Ascending aorta (tissue), 2 donors: ENCODE measurements at regions not wholly inside any gene's neighbourhood (a gene's known extent, or its start where the extent isn't known, plus 50 kb on each side); places are given as distances from the start of the nearest gene placed in this dataset.

Source experiments
- DNase-seq, 2 donors: peaks; one replicate each; pipeline ENCODE4 v3.0.0-alpha.2; 2019; ENCODE audit warnings: low spot score in 2 of 2
- H3K27ac ChIP-seq, 2 donors: fragments of 200-600 bp; sonication (generic); one replicate each; pipeline ENCODE4 v1.5.1; 2016 to 2017; ENCODE audit warnings: mild to moderate bottlenecking in 1 of 2
- H3K27me3 ChIP-seq: fragments of 200-600 bp; sonication (generic); one replicate; pipeline ENCODE4 v1.5.1; 2017
- H3K36me3 ChIP-seq, 2 donors: fragments of 200-600 bp; sonication (generic); one replicate each; pipeline ENCODE4 v1.5.1; 2016
- H3K4me1 ChIP-seq, 2 donors: fragments of 200-600 bp; sonication (generic); one replicate each; pipeline ENCODE4 v1.5.1; 2016 to 2017; ENCODE audit warnings: mild to moderate bottlenecking in 1 of 2
- H3K4me3 ChIP-seq, 2 donors: fragments of 200-600 bp; sonication (generic); one replicate each; pipeline ENCODE4 v1.5.1; 2016 to 2017; ENCODE audit warnings: mild to moderate bottlenecking in 1 of 2
- H3K9me3 ChIP-seq, 2 donors: fragments of 200-600 bp; sonication (generic); one replicate each; pipeline ENCODE4 v1.5.1; 2016
- intact Hi-C: fragments of 100-400 bp; cut with DNase I; formaldehyde crosslinking; loops from one replicate; pipeline ENCODE4 v1.15.1; 2023
- TF ChIP-seq, protein P1 (sequence below), 3 experiments: fragments of 200-600 bp in 2 of 3; fragments of 450-650 bp in 1 of 3; sonication (generic) in 2 of 3; IDR thresholded peaks; one replicate each; pipeline ENCODE4 v1.5.1; 2016 to 2019; ENCODE audit warnings: antibody characterized with exemption in 3 of 3, mild to moderate bottlenecking in 1 of 3, moderate library complexity in 1 of 3

DNA sequence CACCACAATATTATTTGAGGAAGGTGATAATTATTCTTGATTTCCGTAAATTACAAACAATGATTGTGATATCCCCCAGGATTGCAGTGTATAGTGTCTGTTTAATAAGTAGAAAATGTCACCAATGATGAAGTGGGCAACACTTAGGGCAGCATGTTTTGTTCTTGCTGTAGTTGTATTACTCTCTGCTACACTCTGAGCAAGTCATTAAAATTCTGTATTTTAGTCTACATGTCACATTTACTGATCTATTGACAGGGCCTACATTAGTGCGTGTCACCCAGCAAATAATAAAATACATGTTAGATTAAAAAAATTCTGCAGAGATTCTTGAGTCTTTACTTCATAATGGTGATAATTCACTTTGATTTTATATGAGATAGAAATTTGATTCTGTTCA is 247.6 kb downstream of the TMX3 start:
- peaks cover 0 to 4% of the 10 kb centered on the region in 2 donors for H3K4me1 ChIP-seq
- intact Hi-C loops: loop anchor here (10.0 kb wide), 1 partner anchor 147 kb away; no protein-coding TSS in a partner anchor
- H3K4me3 ChIP-seq: no peak overlapping the region
- TF ChIP-seq, protein P1, sequence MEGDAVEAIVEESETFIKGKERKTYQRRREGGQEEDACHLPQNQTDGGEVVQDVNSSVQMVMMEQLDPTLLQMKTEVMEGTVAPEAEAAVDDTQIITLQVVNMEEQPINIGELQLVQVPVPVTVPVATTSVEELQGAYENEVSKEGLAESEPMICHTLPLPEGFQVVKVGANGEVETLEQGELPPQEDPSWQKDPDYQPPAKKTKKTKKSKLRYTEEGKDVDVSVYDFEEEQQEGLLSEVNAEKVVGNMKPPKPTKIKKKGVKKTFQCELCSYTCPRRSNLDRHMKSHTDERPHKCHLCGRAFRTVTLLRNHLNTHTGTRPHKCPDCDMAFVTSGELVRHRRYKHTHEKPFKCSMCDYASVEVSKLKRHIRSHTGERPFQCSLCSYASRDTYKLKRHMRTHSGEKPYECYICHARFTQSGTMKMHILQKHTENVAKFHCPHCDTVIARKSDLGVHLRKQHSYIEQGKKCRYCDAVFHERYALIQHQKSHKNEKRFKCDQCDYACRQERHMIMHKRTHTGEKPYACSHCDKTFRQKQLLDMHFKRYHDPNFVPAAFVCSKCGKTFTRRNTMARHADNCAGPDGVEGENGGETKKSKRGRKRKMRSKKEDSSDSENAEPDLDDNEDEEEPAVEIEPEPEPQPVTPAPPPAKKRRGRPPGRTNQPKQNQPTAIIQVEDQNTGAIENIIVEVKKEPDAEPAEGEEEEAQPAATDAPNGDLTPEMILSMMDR (IDR thresholded peaks at IDR 0.05): no peak
- H3K27me3 ChIP-seq: no peaks in the 10 kb centered on the region
- H3K27ac ChIP-seq: no peak overlapping the region
- no peaks in the 10 kb centered on the region for H3K9me3 ChIP-seq
- no peak for DNase-seq
- no peaks in the 10 kb centered on the region for H3K36me3 ChIP-seq

DNA sequence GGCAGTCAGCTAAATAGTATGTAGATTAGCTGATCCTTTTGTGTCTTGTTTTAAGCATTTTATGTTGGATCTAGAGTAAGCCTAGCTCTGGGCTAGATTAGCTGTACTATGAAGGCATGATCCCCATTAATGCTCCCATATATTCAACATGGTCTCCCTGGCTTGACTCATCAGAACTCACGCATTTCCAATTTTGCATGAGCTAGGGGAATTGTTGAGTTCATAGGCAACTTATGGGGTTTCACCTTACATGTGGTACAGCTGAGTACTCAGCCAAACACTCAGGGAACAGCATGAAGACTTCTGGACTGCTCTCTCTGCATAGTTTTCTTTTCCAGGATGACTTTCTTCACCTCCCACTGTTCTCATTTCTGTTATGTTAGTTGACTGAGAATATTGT is 248.2 kb downstream of the TMX3 start:
- Histone ChIP-seq H3K27me3 (no peaks in the 10 kb centered on the region), H3K4me1 (peaks cover 0 to 4% of the 10 kb centered on the region in 2 donors), H3K36me3 (no peaks in the 10 kb centered on the region), H3K27ac (no peak overlapping the region), H3K4me3 (no peak overlapping the region), H3K9me3 (no peaks in the 10 kb centered on the region)
- TF ChIP-seq, protein P1 (IDR thresholded peaks at IDR 0.05): no peak
- intact Hi-C loops: loop anchor here (10.0 kb wide), 1 partner anchor 148 kb away; no protein-coding TSS in a partner anchor
- no peak for DNase-seq

DNA sequence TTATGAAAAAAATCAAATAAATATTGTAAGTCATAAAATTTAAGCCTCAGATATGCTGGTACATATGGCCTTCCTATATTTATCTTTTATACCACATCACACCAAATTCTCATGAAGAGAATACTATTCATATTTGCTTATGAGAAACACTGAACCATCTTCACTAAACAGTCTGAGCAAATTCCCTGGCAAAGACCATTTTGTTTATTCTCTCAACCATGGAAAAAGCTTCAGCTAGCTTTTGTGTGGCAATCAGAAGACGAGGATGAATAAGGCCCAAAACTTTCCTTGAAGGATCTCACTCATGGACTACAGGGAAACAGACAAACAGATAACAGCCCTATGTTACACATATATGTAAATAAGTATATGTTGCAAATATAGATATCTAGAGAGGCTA is 252.1 kb downstream of the TMX3 start:
- intact Hi-C loops: loop anchor here (10.0 kb wide), 1 partner anchor 152 kb away; no protein-coding TSS in a partner anchor
- no peak for DNase-seq
- Histone ChIP-seq H3K27me3 (no peaks in the 10 kb centered on the region), H3K4me1 (no peaks in the 10 kb centered on the region), H3K27ac (no peak overlapping the region), H3K4me3 (no peak overlapping the region), H3K9me3 (no peaks in the 10 kb centered on the region), H3K36me3 (no peaks in the 10 kb centered on the region)
- TF ChIP-seq, protein P1 (IDR thresholded peaks at IDR 0.05): no peak

DNA sequence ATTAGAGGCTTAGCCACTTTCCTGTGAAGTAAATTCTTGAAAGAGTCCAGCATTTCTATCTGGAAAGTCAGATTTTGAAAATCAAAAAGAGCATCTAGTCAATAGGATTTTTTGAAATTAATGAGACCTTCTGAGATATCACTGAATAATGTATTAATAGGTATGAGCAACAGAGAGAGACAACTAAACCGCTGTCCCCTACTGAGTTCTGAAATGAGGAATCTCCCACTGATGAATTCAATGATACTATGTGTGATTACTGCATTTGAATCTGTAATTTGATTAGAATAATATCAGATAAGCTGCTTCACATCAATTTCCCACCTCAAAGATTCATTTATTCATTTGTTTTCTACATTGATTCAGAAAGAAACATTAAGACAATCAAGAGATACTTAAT is 252.8 kb downstream of the TMX3 start:
- no peaks in the 10 kb centered on the region for H3K36me3 ChIP-seq
- no peaks in the 10 kb centered on the region for H3K9me3 ChIP-seq
- H3K4me1 ChIP-seq: no peaks in the 10 kb centered on the region
- no peak for DNase-seq
- no peaks in the 10 kb centered on the region for H3K27me3 ChIP-seq
- H3K4me3 ChIP-seq: no peak overlapping the region
- TF ChIP-seq, protein P1 (IDR thresholded peaks at IDR 0.05): no peak
- H3K27ac ChIP-seq: no peak overlapping the region
- intact Hi-C loops: loop anchor here (10.0 kb wide), 1 partner anchor 153 kb away; no protein-coding TSS in a partner anchor

DNA sequence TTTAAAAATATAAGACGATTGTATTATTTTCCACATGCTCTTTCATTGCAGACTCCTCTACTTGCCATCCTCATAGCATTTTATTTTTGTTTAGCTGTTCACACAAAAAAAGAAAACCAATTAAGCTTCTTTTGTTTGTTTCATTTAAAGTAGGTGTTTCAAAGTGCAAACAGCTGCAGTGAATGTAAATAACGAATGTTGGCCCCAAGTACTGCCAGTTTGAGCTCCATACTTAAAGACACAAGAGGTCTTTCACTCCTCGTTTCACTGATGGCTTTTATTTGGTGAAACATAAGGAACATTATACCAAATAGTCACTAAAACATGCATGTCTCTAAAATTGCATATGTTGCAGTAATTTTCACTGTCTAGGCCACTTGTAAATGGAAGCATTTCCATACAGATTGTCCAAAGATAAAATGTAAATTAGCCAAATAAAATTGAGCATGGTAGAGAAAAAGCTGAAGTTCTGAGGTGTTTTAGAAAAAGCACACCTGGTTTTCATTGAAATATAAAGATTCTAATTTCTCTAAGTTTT is 253.4 kb downstream of the TMX3 start:
- TF ChIP-seq, protein P1 (IDR thresholded peaks at IDR 0.05): no peak
- no peaks in the 10 kb centered on the region for H3K36me3 ChIP-seq
- intact Hi-C loops: loop anchor here (10.0 kb wide), 1 partner anchor 153 kb away; no protein-coding TSS in a partner anchor
- no peaks in the 10 kb centered on the region for H3K9me3 ChIP-seq
- H3K27ac ChIP-seq: no peak overlapping the region
- no peak for DNase-seq
- H3K4me3 ChIP-seq: no peak overlapping the region
- no peaks in the 10 kb centered on the region for H3K27me3 ChIP-seq
- H3K4me1 ChIP-seq: no peaks in the 10 kb centered on the region
